ENCODE measurements at regions not wholly inside any gene's neighbourhood (a gene's known extent, or its start where the extent isn't known, plus 50 kb on each side); places are given as distances from the start of the nearest gene placed in this dataset.
A peak's percentile ranks its signal among the peaks of the same experiment; 100 is the strongest.

DNA sequence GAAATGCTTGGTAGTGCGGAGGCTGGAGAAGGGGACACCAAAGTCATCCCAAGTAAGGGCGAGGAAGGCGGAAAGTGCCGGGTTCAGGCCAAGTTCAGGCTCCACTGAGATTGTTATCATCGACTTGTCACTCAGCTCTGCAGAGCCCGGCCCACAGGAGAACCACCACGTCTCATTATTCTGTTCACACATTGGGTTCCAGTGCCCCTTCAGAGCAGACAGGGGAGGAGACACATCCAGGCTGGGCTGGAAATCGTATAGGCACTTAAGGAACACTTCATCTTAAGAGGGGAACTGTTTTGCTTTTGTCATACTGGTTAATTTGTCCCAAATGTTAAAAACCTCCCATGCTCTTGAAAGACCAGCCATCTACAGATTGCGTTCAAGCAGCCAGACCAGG lies 118.3 kb upstream of the ADAMTS18 start:
- no peak for DNase-seq (ENCODE audit: low read depth, low spot score)

DNA sequence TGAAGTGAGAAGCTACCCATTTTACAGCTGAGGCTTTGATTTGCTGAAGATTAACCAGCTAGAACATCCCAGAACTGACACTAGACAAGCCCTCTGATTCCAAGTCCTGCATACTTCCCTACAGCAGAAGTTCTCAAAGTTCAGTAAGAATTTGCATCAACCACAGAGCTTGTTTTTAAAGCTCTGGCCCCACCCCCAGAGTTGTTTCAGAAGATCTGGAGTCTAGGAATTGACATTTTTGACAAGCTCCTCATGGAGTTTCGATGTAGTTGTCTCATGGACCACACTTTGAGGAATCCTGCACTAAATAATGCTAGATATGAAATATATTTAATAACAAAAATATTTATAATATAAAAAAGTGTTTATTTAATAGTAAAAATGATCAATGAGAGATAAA lies 120.3 kb upstream of the ADAMTS18 start:
- DNase-seq (ENCODE audit: low read depth, low spot score), result no peak

DNA sequence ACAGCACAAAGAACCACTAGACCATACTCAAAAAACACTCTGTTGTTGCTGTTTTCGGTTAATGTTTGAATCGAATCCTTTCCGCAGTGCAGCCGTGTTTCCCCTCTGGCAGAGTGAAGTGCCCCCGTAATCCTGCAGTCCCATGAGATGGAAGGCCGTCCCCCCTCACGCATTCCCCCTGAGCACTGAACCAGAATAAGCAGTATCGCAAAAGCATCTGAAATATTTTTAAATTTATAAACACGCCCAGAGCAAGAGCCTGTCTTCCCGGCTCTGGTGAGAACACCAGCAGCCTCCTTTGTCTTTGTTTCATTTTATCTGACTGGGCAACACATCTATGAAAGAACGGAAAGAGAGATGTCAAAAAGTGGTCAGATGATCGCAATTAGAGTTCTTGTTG lies 121.0 kb upstream of the ADAMTS18 start:
- no peak for DNase-seq (ENCODE audit: low read depth, low spot score)

DNA sequence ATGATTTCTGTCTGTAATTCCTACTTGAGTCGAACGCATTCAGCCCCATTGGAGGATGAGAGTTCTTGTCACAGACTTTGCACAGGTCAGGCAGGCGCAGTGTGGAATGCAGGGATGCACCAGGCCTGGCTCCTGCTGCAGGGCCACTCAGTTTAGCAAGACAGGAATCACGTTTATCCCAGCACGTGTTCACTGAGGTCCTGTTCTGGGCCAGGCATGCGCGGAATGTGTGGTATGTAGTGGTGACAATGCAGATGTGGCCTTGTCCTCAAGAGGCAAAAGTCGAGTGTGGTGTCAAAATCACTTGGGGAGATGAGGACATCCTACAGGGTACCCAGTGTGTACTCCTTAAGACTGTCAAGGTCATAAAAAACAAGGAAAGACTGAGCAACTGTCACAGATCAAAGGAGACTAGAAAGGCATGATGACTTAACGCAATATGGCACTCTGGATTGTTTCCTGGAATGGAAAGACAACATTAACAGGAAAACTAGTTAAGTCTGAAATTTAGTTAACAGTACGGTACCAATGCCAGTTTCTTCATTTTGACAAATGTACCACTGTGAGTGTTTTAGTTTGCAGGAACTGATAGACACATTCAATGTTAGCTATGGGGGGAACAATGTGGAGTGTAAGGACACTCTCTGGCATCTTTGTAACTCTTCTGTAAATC lies 121.5 kb upstream of the ADAMTS18 start:
- DNase-seq (ENCODE audit: low read depth, low spot score), result no peak

DNA sequence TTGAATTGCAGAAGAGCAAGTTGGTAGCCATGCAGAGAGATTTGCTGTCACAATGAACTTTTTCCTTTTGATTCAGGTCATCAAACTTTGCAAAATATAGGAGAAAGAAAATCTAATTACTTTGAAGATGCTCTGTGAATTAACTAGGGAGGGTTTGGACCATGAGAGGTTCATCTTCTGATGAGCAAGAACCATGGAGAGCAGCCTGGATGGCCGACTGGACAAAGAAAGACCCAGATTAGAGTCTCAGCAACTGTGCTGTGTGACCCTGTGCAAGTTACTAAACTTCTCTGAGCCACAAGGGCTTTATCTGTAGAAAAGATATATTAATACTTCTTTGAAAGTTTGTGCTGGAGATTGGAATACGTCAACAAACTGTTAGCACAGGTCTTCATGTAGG lies 122.6 kb upstream of the ADAMTS18 start:
- no peak for DNase-seq (ENCODE audit: low read depth, low spot score)

DNA sequence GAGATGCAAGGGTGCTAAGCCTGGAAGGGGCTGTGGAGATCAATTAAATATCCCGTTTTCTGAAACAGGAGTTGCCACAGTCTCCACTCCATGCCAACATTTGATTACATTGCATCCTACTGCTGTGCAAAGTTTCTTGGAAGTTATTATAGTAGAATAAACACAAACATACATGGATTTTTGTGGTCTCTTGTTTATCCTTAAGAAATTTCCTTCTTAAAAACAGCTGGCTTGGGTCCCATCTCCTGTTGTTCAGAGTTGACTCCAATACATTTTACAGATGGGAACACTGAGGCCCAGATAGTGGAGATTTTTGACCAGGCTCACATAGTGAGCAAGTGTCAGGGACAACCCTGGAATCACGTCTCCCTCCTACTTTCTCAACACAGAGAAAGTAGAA lies 124.0 kb upstream of the ADAMTS18 start:
- no peak for DNase-seq (ENCODE audit: low read depth, low spot score)

DNA sequence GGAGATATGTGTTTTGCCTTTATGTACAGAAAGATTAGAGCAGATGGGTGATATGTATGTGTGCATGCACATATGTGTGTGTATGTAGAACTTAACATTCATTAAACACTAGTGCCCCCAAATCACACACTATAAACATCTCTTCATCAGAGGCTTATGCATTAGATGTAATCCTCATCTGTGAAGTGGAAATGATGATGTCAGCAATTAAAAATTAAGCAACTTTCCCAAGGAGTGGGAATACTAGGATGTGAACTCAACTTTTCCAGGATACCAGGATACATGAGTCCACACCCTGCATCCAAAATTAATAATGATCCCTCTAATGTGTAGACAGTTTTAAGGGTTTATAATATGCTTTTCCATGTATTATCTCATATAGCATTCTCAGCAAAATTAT lies 127.7 kb upstream of the ADAMTS18 start:
- no peak for DNase-seq (ENCODE audit: low read depth, low spot score)

DNA sequence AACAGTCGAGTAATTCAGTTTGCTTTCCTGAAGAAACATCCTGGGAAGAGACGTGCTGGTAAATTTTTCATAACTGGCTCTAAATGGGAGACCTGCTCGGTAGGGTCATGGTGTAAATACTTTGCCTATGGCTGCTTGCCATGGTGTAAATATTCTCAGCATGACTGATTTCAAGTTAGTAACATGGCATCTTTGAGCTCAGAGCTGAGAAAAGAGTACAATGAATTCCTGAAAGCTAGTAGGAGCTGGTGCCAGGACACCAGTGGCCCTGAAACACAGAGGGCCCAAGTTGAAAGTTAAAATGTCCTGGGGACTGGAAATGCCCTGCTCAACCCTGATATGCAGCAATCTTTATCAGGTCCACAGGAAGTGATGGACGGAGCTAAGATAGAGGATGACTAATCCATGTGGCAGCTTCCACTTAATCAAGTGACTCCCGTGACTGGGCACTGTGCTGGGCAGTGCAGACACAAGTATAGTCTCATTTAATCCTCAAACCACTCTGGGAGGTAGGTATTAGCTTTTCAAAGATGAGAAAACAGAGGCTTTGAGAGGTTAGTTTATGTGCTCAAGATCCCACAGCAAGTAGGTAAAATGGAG lies 130.1 kb upstream of the ADAMTS18 start:
- DNase-seq (ENCODE audit: low read depth, low spot score), result no peak

DNA sequence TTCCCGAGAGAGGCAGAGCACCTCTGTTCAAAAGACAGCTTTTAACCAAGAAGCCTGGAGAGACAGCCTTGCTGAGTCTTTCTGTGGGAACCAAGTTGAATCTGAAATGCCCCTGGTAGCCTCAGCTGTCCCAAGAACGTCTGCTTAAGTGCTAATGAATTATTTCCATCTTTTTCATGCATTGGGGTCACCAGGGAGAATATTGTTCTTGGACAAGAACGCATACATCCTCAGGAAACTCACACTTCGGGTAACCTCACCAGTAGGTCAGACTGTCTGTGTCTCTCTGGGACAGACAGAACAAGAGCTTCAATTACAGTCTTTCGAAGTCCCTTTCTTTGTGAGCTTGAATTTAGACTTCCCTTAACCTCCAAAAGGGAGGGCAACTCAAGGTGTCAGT lies 134.6 kb upstream of the ADAMTS18 start:
- no peak for DNase-seq (ENCODE audit: low read depth, low spot score)

DNA sequence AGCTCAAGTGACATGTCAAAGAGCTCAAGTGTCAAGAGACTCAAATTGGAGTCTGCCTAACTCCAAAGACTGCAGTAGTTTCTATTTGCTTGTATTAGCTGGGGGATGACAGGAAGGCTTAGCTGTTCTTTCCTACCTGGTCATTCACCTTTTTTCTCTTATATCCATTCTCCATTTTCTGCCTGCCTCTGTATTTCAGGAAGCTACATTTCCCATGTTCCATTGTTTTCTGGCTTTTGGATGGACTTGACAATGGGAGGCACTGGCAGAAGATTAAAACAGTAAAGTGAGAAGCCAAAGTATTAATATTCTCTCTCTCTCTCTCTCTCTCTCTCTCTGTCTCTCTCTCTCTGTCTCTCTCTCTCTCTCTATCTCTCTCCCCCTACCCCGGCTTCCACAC lies 135.7 kb upstream of the ADAMTS18 start:
- DNase-seq (ENCODE audit: low read depth, low spot score), result no peak

DNA sequence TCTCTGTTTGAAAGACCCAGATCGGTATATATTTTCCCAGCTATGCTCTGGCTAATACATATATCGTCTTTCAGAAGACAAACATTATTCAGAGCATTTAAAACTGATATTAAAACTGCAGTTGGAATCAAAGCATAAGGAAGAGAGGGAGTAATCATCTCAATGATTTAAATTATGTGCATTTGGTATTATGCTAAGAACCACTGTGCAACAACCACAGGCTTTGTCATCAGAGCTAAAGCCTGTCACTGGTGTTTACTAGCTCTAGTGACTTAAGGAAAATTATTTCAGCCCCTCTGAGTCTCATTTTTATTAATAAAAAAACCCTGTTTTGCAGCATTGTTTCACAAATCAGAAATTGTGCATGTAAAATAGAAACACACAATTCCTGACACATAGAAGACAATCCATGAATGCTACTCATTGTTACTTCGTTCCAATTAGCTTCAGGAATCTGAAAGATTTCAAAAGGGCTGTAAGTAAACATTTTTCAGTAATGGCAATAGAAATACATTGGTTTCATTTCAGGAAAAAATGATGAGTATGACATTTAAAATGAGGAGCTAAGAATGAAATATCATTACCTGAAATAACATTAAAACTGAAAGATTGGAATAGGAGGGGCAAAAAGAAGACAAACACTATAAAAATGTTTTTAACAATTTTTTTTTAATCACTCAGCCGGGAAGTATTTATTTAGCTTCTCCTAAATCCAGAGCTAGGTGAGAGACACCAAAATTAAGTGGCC lies 136.5 kb upstream of the ADAMTS18 start:
- no peak for DNase-seq (ENCODE audit: low read depth, low spot score)

DNA sequence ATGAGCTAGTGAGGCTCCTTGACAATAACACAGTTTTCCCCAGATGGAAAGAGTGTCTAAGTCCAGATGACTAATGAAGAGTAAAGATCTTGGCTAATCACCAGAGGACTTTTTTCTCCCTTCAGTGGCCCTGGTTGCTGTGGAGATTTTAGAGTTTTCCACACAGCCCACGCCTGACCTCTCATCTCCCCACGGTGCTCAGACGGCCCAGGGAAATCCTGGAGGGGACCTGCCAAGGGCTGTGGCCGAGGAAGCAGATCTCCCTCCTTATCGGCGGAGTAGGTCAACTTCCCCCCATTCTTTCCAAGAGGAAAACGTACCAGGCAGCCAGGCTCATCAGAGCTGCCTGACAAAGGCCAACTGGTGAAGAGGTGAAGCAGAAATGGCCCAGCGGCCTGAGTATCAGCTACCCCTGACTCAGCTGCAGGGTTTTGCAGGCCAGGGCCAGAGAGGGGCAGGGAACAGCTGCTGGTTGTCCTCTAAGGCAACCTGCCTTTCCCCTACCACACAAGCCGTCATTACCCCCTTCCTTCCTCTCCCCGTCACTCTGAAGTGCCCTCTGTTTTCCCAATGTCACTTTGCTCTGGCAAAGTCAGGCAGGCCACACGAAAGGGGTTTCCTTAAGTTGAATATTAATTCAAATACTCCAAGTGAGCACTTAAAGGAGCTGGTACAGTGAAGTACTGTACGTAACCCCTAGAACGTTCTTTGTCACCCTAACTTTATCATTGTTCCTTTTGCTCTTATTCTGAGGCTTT lies 140.2 kb upstream of the ADAMTS18 start:
- DNase-seq (ENCODE audit: low read depth, low spot score), result no peak

DNA sequence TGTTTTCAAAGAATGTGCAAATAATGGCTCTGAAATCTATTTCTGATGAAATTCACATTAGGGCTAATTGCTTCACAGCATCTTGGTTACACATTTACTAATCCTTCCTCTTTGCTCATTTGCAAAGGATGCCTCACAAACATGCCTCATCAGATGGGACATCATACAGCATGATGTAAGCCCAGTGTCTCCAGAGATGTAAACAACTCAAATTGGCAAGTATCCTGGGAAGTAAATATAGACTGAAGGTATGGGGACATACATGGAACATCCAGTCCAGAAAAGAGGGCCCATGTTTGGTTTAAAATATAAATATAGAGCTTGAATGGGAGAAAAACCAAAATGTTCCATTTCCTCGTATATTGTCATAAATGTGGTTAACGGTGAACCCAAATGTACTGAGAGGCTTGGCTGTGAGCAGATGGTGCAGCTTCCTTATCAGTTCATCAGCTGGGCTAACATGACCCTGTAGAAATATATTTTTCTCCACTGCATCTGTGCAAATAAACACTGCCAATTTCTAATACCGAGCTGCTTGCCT lies 142.9 kb upstream of the NUDT7 start:
- DNase-seq (ENCODE audit: low read depth, low spot score), result no peak

DNA sequence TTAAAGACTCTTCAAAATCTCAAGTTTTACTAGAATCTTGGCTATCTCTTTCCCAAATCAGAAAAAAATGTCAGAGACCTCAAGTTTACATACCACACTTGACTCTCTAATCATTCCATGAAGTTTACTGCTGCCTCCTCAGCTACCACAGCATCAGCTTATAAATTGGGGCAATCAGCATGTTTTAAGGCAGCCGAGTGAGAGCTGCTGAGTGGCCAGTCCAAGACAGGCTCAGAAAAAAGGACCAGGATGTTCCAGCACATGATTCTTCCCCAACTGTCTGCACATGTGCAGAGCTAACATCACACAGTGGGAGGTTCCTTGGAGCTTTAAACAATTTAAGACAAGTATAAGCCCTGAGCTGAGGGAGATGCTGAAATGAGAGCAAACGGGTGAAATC lies 140.6 kb upstream of the NUDT7 start:
- DNase-seq (ENCODE audit: low read depth, low spot score), result no peak

DNA sequence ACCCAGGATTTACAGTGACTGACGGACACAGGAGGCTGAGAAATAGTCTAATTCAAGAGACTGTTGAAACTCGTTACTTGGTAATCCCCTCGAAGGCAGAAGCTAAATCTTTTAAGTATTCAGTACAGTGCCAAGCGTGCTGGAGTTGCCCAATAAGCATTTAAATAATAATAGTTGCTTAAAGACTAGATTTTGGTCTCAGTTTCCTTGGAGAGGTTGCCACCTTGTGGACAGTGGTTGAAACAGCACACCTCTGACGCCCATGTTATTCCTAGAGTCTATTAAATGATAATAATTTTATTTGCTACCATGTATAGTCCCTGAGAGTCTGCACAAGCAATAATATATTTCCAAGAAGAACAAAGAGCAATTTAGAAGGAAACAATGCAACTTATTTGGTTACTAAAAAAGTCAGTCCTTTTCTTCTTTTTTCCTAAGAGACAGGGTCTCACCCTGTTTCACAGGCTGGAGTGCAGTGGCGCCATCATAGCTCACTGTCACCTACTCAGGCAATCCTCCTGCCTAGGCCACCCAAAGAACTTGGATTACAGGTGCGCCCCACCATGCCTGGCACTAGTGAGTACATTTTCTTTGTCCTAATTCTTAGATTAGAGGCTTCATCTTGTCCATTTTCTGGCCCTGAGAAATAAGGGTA lies 138.0 kb upstream of the NUDT7 start:
- DNase-seq (ENCODE audit: low read depth, low spot score), result peak; percentile 47

DNA sequence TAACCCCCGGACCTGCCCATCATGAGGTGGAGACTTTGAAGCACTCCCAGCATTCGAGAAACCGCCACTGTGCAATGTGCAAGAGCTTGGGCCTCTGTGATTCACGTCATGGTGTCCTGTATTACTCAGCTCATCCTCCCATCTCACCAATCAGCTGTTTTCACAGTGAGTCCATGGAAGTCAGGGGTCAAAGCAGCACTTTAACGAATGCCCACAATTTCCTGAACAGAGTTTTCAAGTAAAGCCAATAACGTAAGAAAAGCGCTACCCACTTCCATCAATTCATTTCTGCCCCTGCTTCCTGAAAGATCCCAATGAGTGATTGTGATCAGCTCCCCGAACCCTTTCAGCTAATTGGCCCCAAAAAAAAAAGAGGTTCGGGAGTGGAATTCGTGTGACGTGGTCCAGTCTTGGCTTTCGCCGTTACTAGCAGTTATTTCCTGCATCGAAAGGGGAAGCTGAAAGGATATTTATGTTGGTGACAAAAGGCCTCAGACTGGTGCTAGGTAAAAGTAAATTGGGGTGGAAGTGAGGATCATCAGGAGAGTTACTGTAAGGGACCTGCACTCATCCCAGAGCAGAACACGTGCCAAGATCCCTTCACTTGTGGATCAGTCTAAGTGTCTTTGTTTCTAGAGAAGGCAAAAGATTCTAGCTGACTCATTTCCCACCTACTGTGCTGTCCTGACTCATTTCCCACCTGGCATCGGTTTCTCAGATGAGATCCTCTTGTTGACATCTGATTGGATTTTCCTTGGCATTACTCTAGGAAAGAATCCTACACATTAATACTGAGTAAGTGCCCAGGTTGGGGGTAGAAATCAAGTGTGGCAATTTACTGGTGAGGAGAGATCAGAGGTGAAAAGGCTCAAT lies 136.7 kb upstream of the NUDT7 start:
- DNase-seq (ENCODE audit: low read depth, low spot score), result peak; percentile 73

DNA sequence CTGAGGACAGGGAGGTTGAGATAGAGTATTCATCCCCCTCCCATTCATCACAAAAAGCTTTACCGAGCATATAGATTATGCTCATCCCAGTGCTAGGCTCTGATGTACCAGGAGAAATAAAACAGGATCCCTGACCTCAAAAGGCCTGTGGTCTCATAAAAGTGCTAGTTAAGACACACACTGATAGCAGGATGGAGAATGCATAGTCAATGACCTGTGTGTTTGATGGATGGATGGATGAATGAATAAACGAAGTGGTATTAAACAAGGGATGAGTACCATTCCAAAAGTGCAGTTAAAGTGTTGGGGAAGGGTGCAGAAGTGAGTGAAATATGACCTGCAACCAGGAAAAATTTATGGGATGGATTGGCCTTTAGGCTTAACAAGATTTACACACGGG lies 133.9 kb upstream of the NUDT7 start:
- no peak for DNase-seq (ENCODE audit: low read depth, low spot score)

DNA sequence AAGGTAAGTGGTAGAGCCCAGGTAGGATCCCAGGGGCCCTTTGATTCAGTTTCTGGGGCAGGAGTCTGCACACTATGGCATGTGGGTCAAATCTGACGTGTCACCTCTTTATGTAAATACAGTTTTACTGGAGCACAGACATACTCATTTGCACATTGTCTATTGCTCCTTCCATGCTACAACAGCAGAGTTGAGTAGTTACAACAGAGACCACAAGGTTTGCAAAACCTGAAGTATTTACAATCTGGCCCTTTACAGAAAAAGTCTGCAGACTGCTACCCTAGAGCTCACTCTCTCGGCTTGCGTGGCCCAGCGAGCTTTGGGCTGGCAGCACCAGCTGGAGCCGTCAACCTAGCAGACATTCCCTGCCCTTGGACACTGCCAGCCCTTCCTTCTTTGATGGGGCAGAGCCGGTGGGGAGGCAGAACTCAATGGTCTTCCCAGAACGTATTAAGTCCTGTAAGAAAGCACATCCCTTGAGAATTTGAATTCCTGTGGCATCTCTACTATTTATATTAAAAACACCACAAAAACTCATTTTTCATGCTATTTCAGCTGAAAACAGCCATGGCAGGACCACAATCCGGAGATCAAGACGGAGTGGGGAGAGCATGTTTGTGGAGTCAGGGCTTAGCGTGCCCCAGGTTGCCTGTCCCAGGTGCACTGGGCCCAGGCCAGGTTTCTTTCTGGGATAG lies 133.1 kb upstream of the NUDT7 start:
- DNase-seq (ENCODE audit: low read depth, low spot score), result peak; percentile 49

DNA sequence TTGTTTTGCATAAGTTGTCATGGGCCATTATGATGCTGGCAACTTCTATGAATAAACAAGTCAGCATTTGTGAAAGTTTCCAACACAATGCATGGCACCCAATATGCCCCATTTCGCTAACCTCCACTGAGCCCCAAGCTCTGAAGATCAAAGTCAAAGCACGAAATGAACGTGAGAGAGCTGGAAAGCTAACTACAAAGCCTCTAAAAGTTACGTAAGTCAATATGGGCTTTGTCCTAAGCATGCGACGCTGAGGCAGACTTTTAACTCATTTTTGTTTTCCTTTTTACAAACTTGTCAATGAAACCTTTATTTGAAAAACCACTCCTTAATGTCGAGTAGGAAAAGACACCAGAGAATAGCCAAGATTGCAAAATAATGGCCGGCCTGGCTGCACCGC lies 131.6 kb upstream of the NUDT7 start:
- DNase-seq (ENCODE audit: low read depth, low spot score), result no peak

DNA sequence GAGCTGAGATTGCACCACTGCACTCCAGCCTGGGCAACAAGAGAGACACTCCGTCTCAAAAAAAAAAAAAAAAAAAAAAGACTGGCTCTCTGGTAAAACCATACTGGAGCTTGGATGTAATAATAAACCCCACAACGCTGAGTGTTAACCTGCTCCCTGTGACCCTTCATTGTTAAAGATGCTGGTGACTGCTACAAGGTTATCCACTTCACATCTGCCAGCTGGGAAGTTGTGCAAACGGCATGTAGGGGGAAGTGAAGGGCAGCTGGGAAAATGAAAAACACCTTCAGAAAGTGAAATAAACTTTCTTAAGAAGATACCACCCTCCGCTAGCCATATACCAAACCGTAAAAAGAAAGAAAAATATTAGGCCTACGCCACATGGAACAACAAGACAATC lies 131.0 kb upstream of the NUDT7 start:
- DNase-seq (ENCODE audit: low read depth, low spot score), result no peak

All from brain pericyte (primary cell).